ENCODE measurements at regions not wholly inside any gene's neighbourhood (a gene's known extent, or its start where the extent isn't known, plus 50 kb on each side); places are given as distances from the start of the nearest gene placed in this dataset.

DNA sequence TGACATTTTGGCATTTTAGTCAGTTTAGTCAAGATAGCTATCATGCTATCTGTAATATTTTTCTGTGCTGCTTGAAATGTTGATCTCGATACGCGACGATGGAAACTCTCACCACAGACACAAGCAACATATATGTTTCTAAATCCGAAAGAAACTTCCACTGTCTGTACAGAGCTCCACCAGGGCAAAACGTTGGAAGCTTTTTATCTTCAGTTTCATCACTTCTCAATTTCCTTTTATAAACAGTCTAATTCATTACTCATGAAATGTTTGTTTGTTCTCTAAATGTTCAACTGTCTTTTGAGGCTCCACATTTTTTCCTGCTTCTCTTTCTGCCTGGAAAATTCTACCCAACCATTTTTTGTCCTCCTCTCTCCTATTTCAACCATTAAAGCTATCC is 737.6 kb downstream of the SLC16A7 start:
- Histone ChIP-seq H2AFZ (ENCODE audit: low read length) (no peak overlapping the region), H2BK15ac (ENCODE audit: low read length) (no peak overlapping the region), H3K79me2 (ENCODE audit: control insufficient read depth in 1 of 2, insufficient read depth in 2 of 2, low read length in 2 of 2) (no peaks in the 10 kb centered on the region), H2BK20ac (ENCODE audit: low read length) (no peak overlapping the region), H3K9ac (replicated peaks in 1 of 4; ENCODE audit: extremely low read depth in 1 of 4, low read depth in 3 of 4, low read length in 3 of 4) (no peak overlapping the region), H3K4me2 (ENCODE audit: insufficient read depth in 1 of 2, low read depth in 2 of 2, low read length in 2 of 2) (no peak overlapping the region), H3K9me3 (ENCODE audit: insufficient read depth in 2 of 2, low read depth in 1 of 2, low read length in 1 of 2) (no peaks in the 10 kb centered on the region), H4K5ac (ENCODE audit: insufficient read length, low read depth, low read length) (no peak overlapping the region), H3K56ac (replicated peaks; ENCODE audit: insufficient read length, low read depth, low read length) (no peak overlapping the region), H3K79me1 (ENCODE audit: low read depth, low read length) (no peaks in the 10 kb centered on the region), H3K23me2 (ENCODE audit: low read depth, low read length) (no peaks in the 10 kb centered on the region), H4K20me1 (replicated peaks in 1 of 2; ENCODE audit: control insufficient read depth in 1 of 2, insufficient read depth in 2 of 2, low read length in 2 of 2) (no peaks in the 10 kb centered on the region), H4K91ac (replicated peaks; ENCODE audit: insufficient read length, low read length) (no peak overlapping the region), H3K18ac (ENCODE audit: extremely low read depth, low read length) (no peak overlapping the region), H4K8ac (ENCODE audit: extremely low read depth, insufficient read depth, low read length) (no peak overlapping the region), H2AK5ac (ENCODE audit: low read depth, low read length) (no peak overlapping the region), H2BK12ac (ENCODE audit: low read depth, low read length) (no peak overlapping the region), H3K4ac (replicated peaks; ENCODE audit: insufficient read length, low read depth, low read length) (no peak overlapping the region), H3K14ac (ENCODE audit: insufficient read length) (no peak overlapping the region), H3K4me1 (replicated peaks in 1 of 4; ENCODE audit: control insufficient read depth in 3 of 4, insufficient read depth in 4 of 4, low read length in 3 of 4) (no peaks in the 10 kb centered on the region), H2BK120ac (replicated peaks; ENCODE audit: low read depth, low read length) (no peak overlapping the region), H3K27me3 (replicated peaks in 1 of 4; ENCODE audit: control insufficient read depth in 3 of 4, extremely low read depth in 1 of 4, insufficient read depth in 3 of 4, low read length in 3 of 4) (peaks cover 0 to 1% (median 0%) of the 10 kb centered on the region in 4 experiments; a peak in 1 of 7 replicates), H3K23ac (ENCODE audit: insufficient read length) (no peak overlapping the region), H3K36me3 (ENCODE audit: control insufficient read depth in 2 of 4, insufficient read depth in 4 of 4, low read length in 3 of 4) (no peaks in the 10 kb centered on the region), H3K4me3 (ENCODE audit: extremely low read depth in 1 of 4, insufficient read depth in 2 of 4, low read depth in 3 of 4, low read length in 4 of 4) (no peak overlapping the region), H3K27ac (ENCODE audit: low read depth, low read length) (no peak overlapping the region), H2BK5ac (ENCODE audit: low read depth, low read length) (no peak overlapping the region)
- POLR2A ChIA-PET (ENCODE audit: partially characterized antibody): no interaction called here
- CTCF ChIA-PET (ENCODE audit: partially characterized antibody): no interaction called here
- 86% methylated on average over 6 of the region's 6 CpGs; no CpG with 5 or more reads in 1 of the 2 experiments for WGBS, 2 experiments (ENCODE audit: extremely low coverage in 1 of 2, insufficient coverage in 1 of 2, insufficient read length in 1 of 2, insufficient replicate concordance in 2 of 2, low coverage in 1 of 2, low lambda C conversion rate in 2 of 2, missing lambda C conversion rate in 1 of 2)
- no peak for DNase-seq (ENCODE audit: low read depth in 1 of 2, low spot score in 2 of 2)
- no peak for FAIRE-seq
- TF ChIP-seq CHD2 (IDR thresholded peaks at IDR 0.05; ENCODE audit: low read length) (no peak), TAF7 (optimal IDR thresholded peaks at IDR 0.05; ENCODE audit: borderline replicate concordance, low read depth, low read length) (no peak), RBBP5 (IDR thresholded peaks at IDR 0.05; ENCODE audit: borderline replicate concordance, low read depth, low read length) (no peak), CBX8 (IDR thresholded peaks at IDR 0.05; ENCODE audit: borderline replicate concordance, low read depth, low read length) (no peak), HDAC6 (IDR thresholded peaks at IDR 0.05; ENCODE audit: low read depth, low read length) (no peak), POLR2AphosphoS5 (IDR thresholded peaks at IDR 0.05; ENCODE audit: low read depth, low read length) (no peak), KDM1A (IDR thresholded peaks at IDR 0.05; ENCODE audit: borderline replicate concordance, low read length) (no peak)
